K562 (cell line): ENCODE measurements at regions not wholly inside any gene's neighbourhood (a gene's known extent, or its start where the extent isn't known, plus 50 kb on each side); places are given as distances from the start of the nearest gene placed in this dataset.

Source experiments
- ATAC-seq: fragments of 200-7000 bp; cut with Tn5 transposase; 3 replicates; pipeline ENCODE4 v1.9.1; 2020; ENCODE audit warnings: moderate library complexity
- BruUV-seq: library from RNA; stranded (reverse); fragments of 400-500 nt; replicated peaks from 2 replicates; lab custom pipeline; 2021; lab: Mats Ljungman, UMichigan
- CTCF ChIA-PET: fragments of 300-600 bp; formaldehyde crosslinking; extraction: SDS; loops from one replicate; lab custom pipeline; 2021; ENCODE audit warnings: low intra/inter-chr PET ratio; lab: Yijun Ruan, JAX
- POLR2A ChIA-PET: fragments of 300-600, 350-650 bp; sonication (Branson Sonifier 250); formaldehyde crosslinking; extraction: SDS; loops from one replicate; lab custom pipeline; 2021; ENCODE audit warnings: antibody characterized with exemption, inconsistent platforms; lab: Yijun Ruan, JAX
- DNase-seq, 4 experiments: peaks; one replicate each; pipeline versions ENCODE4 v3.0.0 to v3.0.0-alpha.2; 2011 to 2018; ENCODE audit warnings: low spot score in 3 of 4, mixed read lengths in 3 of 4; ENCODE audit errors: extremely low read depth in 1 of 4
- FAIRE-seq: peaks from 2 replicates; lab custom pipeline; 2011; peaks lifted over from hg19 to GRCh38; lab: Jason Lieb, UNC
- H2AFZ ChIP-seq: 2 replicates; pipeline ENCODE4 v1.6.0; 2011; ENCODE audit warnings: low read depth, low read length, control low read depth, inconsistent platforms
- H3K27ac ChIP-seq: fragments of 200-600 bp; 3 replicates; pipeline ENCODE4 v1.8.0; 2011; ENCODE audit warnings: low read depth, mild to moderate bottlenecking, control low read depth, inconsistent platforms, low read length, moderate library complexity, mixed read lengths; ENCODE audit errors: extremely low read depth
- H3K27me3 ChIP-seq, 2 experiments: fragments of 300-600 bp in 1 of 2; 2 replicates in 1 of 2; 3 replicates in 1 of 2; pipeline versions ENCODE4 v1.6.0 to v1.8.0; 2011; ENCODE audit warnings: inconsistent platforms in 2 of 2, low read length in 2 of 2, mild to moderate bottlenecking in 1 of 2, mixed read lengths in 1 of 2, moderate library complexity in 1 of 2; ENCODE audit not compliant: control insufficient read depth in 2 of 2, insufficient read depth in 2 of 2
- H3K36me3 ChIP-seq: fragments of 300-600 bp; 3 replicates; pipeline ENCODE4 v1.8.0; 2011; ENCODE audit warnings: mild to moderate bottlenecking, low read length, inconsistent platforms; ENCODE audit not compliant: control insufficient read depth, insufficient read depth
- H3K4me1 ChIP-seq, 2 experiments: fragments of 200-600 bp in 1 of 2; replicated peaks in 1 of 2; 2 replicates in 1 of 2; 3 replicates in 1 of 2; pipeline versions ENCODE4 v1.5.1 to v1.8.0; 2011; ENCODE audit warnings: inconsistent platforms in 2 of 2, low read length in 2 of 2, mild to moderate bottlenecking in 1 of 2, mixed read lengths in 1 of 2, moderate library complexity in 1 of 2; ENCODE audit not compliant: control insufficient read depth in 2 of 2, insufficient read depth in 2 of 2
- H3K4me2 ChIP-seq: 2 replicates; pipeline ENCODE4 v1.6.1; 2011; ENCODE audit warnings: low read length, control low read depth, inconsistent platforms, mixed read lengths; ENCODE audit not compliant: insufficient read depth
- H3K4me3 ChIP-seq: fragments of 200-600 bp; sonication (generic), shearing (Covaris generic); 2 replicates; pipeline ENCODE4 v1.5.1; 2016; ENCODE audit warnings: control low read depth, inconsistent platforms
- H3K79me2 ChIP-seq: fragments of 200-600 bp; 3 replicates; pipeline ENCODE4 v1.8.0; 2011; ENCODE audit warnings: low read length, inconsistent platforms; ENCODE audit not compliant: control insufficient read depth, insufficient read depth
- H3K9ac ChIP-seq, 2 experiments: 2 replicates each; pipeline versions ENCODE4 v1.6.0 to v1.6.1; 2011; ENCODE audit warnings: low read depth in 2 of 2, low read length in 2 of 2, control low read depth in 1 of 2, inconsistent platforms in 1 of 2, mild to moderate bottlenecking in 1 of 2, mixed read lengths in 1 of 2; ENCODE audit not compliant: insufficient read depth in 1 of 2
- H3K9me1 ChIP-seq: one replicate; pipeline ENCODE4 v1.6.0; 2011; ENCODE audit warnings: inconsistent platforms, mild to moderate bottlenecking, low read length, moderate library complexity; ENCODE audit not compliant: control insufficient read depth, insufficient read depth
- H3K9me3 ChIP-seq: replicated peaks from 2 replicates; pipeline ENCODE4 v1.5.1; 2011; ENCODE audit warnings: low read depth, low read length, inconsistent platforms; ENCODE audit not compliant: control insufficient read depth, insufficient read depth
- H4K20me1 ChIP-seq: replicated peaks from 2 replicates; pipeline ENCODE4 v1.6.1; 2011; ENCODE audit warnings: low read length, inconsistent platforms, mixed read lengths; ENCODE audit not compliant: control insufficient read depth, insufficient read depth
- ADNP ChIP-seq: fragments of 200-800 bp; sonication (Bioruptor generic); IDR thresholded peaks from 2 replicates; pipeline ENCODE4 v1.6.1; 2016; ENCODE audit warnings: missing genetic modification characterization, missing compliant biosample characterization
- ARID4B ChIP-seq: sonication (generic); formaldehyde crosslinking; IDR thresholded peaks from 2 replicates; pipeline ENCODE4 v1.8.0; 2022; ENCODE audit warnings: mild to moderate bottlenecking, missing genetic modification reagents
- ATF4 ChIP-seq: fragments of 450-650 bp; formaldehyde crosslinking; IDR thresholded peaks from 2 replicates; pipeline ENCODE4 v1.4.0; 2022; ENCODE audit warnings: mild to moderate bottlenecking, moderate library complexity
- CBX2 ChIP-seq: fragments of 200-600 bp; sonication (generic); IDR thresholded peaks from one replicate; pipeline ENCODE4 v1.6.1; 2012; ENCODE audit warnings: mild to moderate bottlenecking, low read length, inconsistent platforms; ENCODE audit not compliant: insufficient read depth, poor library complexity, severe bottlenecking
- FOS ChIP-seq: IDR thresholded peaks from 3 replicates; pipeline ENCODE4 v1.6.1; 2011; ENCODE audit not compliant: insufficient read length; ENCODE audit errors: extremely low read depth
- GABPB2 ChIP-seq: fragments of 250-450 bp; sonication (Bioruptor Pico); conservative IDR thresholded peaks from 2 replicates; pipeline ENCODE4 v1.5.1; 2021; ENCODE audit warnings: mild to moderate bottlenecking
- HMG20B ChIP-seq: fragments of 250-450 bp; sonication (Bioruptor Pico); IDR thresholded peaks from 2 replicates; pipeline ENCODE4 v1.5.0; 2021; ENCODE audit warnings: mild to moderate bottlenecking
- PML ChIP-seq: IDR thresholded peaks from 2 replicates; pipeline ENCODE4 v1.6.1; 2012; ENCODE audit warnings: low read length, inconsistent platforms
- RCOR1 ChIP-seq, 2 experiments: IDR thresholded peaks; 2 replicates each; pipeline ENCODE4 v1.6.1; 2012; ENCODE audit warnings: low read depth in 2 of 2, low read length in 2 of 2, borderline replicate concordance in 1 of 2, improper control_type of control experiment in 1 of 2
- SMAD3 ChIP-seq: fragments of 450-650 bp; formaldehyde crosslinking; conservative IDR thresholded peaks from 2 replicates; pipeline ENCODE4 v1.4.0; 2020; ENCODE audit warnings: mild to moderate bottlenecking
- ZNF133 ChIP-seq: fragments of 250-450 bp; sonication (Bioruptor Pico); IDR thresholded peaks from 2 replicates; pipeline ENCODE4 v1.4.0; 2020; ENCODE audit warnings: mild to moderate bottlenecking
- ZNF41 ChIP-seq: fragments of 250-450 bp; sonication (Bioruptor Pico); conservative IDR thresholded peaks from 2 replicates; pipeline ENCODE4 v1.4.0; 2020; ENCODE audit warnings: mild to moderate bottlenecking
- ZNF444 ChIP-seq: fragments of 250-450 bp; sonication (Bioruptor Pico); IDR thresholded peaks from 2 replicates; pipeline ENCODE4 v1.4.0; 2020; ENCODE audit warnings: mild to moderate bottlenecking, moderate library complexity
- WGBS: fragments of 100-300 bp; shearing (Covaris generic); methylation state at CpG from one replicate; pipeline ENCODE4 v1.1.6; 2016; ENCODE audit warnings: low coverage, mixed read lengths; ENCODE audit not compliant: insufficient coverage; ENCODE audit errors: missing lambda C conversion rate; 5-methylcytosine and 5-hydroxymethylcytosine counted together
- in situ Hi-C: fragments of 300-500 bp; cut with MboI; formaldehyde crosslinking; loops from 4 replicates; pipeline ENCODE4 v1.15.0; 2018; ENCODE audit warnings: inconsistent platforms, mixed read lengths
- intact Hi-C: fragments of 100-400 bp; cut with micrococcal nuclease; formaldehyde crosslinking; loops from 2 replicates; pipeline ENCODE4 v1.14.2; 2022
- TF ChIP-seq, protein P1 (sequence below): sonication (generic); formaldehyde crosslinking; IDR thresholded peaks from 2 replicates; pipeline ENCODE4 v1.9.0; 2022; ENCODE audit warnings: mild to moderate bottlenecking, missing genetic modification reagents

DNA sequence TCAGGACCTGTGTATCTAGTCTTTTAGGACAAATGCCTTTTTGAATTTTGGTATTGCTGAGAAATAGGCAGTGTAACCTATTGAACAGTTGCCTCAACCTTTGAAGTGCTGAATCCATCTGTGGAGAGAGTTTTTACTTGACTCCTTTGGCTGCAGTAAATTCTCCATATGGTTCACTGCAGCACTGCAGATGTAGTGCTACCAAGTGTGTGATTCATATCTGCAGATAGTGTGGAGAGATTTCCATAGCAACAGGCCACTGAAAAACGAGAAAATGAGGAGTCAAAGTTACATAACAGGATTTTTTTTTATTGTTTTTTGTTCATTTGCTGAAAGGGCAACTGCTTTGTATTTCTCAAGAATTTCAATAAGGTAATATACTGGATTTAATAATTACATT, 356.1 kb downstream of the RAB38 start (continued):
- no peak for TF ChIP-seq ADNP

DNA sequence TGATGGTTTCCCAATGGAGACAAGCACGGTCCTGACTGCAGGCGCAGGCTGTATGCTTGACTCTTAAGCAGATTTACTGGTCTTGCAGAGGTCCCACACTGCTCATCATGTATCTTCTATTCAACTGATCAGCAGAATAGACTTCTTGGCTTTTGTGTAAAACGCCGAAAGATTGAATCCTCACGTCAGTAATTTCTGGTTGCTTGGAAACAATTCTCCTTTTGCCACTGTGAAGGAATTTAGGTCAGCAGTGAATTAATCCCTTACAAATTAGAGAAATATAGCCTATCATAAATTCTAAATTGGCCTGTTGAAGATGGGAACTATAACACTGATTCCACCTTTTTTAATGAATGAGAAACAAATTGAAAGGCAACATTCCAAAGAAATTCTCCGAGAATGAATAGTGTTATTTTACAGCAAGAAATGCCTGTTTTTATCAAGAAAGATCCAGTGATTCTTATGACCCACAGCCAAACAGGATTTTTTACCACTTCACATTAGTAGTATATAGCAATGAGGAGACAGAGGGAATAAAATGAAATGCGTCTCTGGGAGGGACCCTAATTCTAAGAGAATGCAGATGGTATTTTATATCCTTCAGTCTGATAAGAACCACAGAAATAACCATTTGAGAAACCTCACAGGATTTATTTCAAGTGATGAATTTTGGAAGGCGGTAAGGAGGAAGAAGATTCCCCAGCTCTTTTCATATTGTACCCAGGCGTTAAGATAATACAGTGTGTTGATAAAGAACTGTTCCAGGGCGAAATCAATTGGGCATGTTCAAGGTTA, 362.5 kb downstream of the RAB38 start:
- Histone ChIP-seq H3K4me2 (no peak overlapping the region), H2AFZ (no peak overlapping the region), H3K36me3 (no peaks in the 10 kb centered on the region), H3K9ac (no peak overlapping the region), H3K4me1 (no peaks in the 10 kb centered on the region), H3K27me3 (no peaks in the 10 kb centered on the region), H3K79me2 (no peaks in the 10 kb centered on the region), H4K20me1 (no peaks in the 10 kb centered on the region), H3K27ac (no peak overlapping the region), H3K4me3 (no peak overlapping the region), H3K9me1 (no peaks in the 10 kb centered on the region), H3K9me3 (no peaks in the 10 kb centered on the region)
- DNase-seq (no peak), ATAC-seq (no peak), FAIRE-seq (no peak)
- ChIA-PET POLR2A (no interaction called here), CTCF (no interaction called here)
- intact Hi-C loops (no loop called here), in situ Hi-C loops (no loop called here)
- no TSS peak for BruUV-seq
- under 1% methylated on average over 10 of the region's 10 CpGs for WGBS
- TF ChIP-seq FOS (no peak), ZNF133 (CRISPR knock-in tag) (no peak), ZNF444 (CRISPR knock-in tag) (no peak), GABPB2 (no peak), SMAD3 (no peak), ZNF41 (CRISPR knock-in tag) (no peak), ATF4 (CRISPR knock-in tag) (no peak), ARID4B (CRISPR knock-in tag) (no peak), HMG20B (CRISPR knock-in tag) (no peak), PML (no peak), RCOR1 (IDR thresholded peaks at IDR 0.05; ENCODE audit: borderline replicate concordance in 1 of 2, low read depth in 2 of 2, low read length in 2 of 2) (no peak), CBX2 (no peak)
- TF ChIP-seq, protein P1, sequence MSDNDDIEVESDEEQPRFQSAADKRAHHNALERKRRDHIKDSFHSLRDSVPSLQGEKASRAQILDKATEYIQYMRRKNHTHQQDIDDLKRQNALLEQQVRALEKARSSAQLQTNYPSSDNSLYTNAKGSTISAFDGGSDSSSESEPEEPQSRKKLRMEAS (CRISPR knock-in tag): no peak
